ENCODE measurements at regions not wholly inside any gene's neighbourhood (a gene's known extent, or its start where the extent isn't known, plus 50 kb on each side); places are given as distances from the start of the nearest gene placed in this dataset.

DNA sequence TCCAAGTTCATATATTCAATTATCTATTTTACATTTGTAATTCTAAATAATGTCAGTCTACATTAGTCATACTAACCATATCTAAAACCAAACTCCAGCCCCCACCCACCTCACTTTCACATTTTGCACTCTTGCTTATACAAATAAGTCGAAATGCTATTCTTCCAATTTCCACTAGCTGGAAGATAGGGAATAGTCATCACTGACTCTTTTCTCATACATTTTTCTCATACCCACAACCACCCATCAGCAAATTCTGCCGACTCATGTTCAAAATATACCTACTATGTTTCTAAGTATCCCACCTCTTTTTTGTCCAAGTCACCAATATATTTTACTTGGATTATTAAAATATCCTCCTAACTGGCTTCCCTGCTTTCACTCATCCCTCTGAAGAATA, 93.2 kb upstream of the DGKB start:
- TF ChIP-seq CTCF (IDR thresholded peaks at IDR 0.05 in 4 of 5, conservative IDR thresholded peaks at IDR 0.05 in 1 of 5) (no peak), POLR2A (IDR thresholded peaks at IDR 0.05) (no peak)
